ENCODE measurements at regions not wholly inside any gene's neighbourhood (a gene's known extent, or its start where the extent isn't known, plus 50 kb on each side); places are given as distances from the start of the nearest gene placed in this dataset.

DNA sequence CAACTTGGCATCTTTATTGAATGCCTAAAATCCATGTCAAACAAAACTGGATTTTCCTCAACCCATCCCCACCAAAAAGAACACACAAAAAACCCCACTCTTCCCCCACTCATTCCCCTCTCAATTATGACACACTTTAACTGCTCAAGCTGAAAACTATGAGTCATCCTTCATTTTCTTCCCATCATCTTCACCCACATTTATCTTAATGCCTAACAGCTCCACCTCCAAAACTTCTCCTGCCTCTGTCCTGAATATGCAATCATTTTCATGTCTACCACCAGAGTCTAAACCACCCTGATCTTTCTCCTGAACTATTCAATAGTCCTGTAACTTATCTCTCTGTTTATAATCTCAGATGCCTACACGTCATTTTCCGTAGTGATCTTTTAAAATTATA lies 239.7 kb downstream of the BCAT1 start (continued):
- TF ChIP-seq ZEB2 (IDR thresholded peaks at IDR 0.05) (peak; percentile 14; the same call in 1 of the 2 replicates), SMARCC2 (IDR thresholded peaks at IDR 0.05; ENCODE audit: low read depth) (peak; percentile 42; the same call in 1 of the 2 replicates), NFE2 (IDR thresholded peaks at IDR 0.05; ENCODE audit: low read depth) (peak; percentile 75), KDM2B (CRISPR knock-in tag; IDR thresholded peaks at IDR 0.05) (no peak), DPF2 (IDR thresholded peaks at IDR 0.05) (peak; percentile 92), EHMT2 (IDR thresholded peaks at IDR 0.05) (peak; percentile 19; the same call in 1 of the 2 replicates)
- TF ChIP-seq, protein P1, sequence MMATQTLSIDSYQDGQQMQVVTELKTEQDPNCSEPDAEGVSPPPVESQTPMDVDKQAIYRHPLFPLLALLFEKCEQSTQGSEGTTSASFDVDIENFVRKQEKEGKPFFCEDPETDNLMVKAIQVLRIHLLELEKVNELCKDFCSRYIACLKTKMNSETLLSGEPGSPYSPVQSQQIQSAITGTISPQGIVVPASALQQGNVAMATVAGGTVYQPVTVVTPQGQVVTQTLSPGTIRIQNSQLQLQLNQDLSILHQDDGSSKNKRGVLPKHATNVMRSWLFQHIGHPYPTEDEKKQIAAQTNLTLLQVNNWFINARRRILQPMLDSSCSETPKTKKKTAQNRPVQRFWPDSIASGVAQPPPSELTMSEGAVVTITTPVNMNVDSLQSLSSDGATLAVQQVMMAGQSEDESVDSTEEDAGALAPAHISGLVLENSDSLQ (IDR thresholded peaks at IDR 0.05): peak; percentile 57

DNA sequence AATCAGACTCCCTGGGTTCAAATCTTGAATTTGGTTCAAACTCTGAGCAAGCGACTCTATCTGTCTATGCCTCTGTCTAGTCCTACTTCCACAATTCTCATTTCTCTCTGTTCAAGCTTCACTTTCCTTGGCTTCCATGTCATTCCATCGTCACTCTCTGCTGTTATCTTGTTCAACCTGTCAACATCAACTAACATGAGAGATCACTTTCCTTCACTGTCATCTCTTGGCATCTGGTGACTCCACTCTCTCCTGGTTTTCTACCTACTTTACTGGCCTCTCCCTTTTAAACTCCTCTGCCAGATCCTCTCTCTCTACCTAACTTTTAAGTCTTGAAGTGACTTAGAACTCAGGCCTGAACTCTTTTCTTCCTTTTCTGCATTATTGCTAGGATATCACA lies 240.2 kb downstream of the BCAT1 start:
- H4K20me1 ChIP-seq (replicated peaks; ENCODE audit: control insufficient read depth, insufficient read depth, low read length): no peaks in the 10 kb centered on the region
- H2AFZ ChIP-seq (ENCODE audit: low read depth, low read length): peak overlapping the region; percentile 27
- FAIRE-seq (peak; percentile 44), DNase-seq (ENCODE audit: extremely low read depth in 1 of 4, low spot score in 3 of 4) (peak; percentile 35 to 57 (median 42)), ATAC-seq (peak; percentile 45)
- POLR2A ChIA-PET: interaction anchor here (0.7 kb wide), 1 partner anchor 11 kb away, joined by 3 read pairs; no protein-coding TSS in a partner anchor
- peak overlapping the region; percentile 2; the same call in 1 of the 2 replicates for H3K4me2 ChIP-seq (ENCODE audit: insufficient read depth, low read length)
- H3K4me3 ChIP-seq: no peak overlapping the region
- in situ Hi-C loops (cut with MboI) (no loop called here), intact Hi-C loops (cut with micrococcal nuclease) (no loop called here)
- no peaks in the 10 kb centered on the region for H3K9me1 ChIP-seq (ENCODE audit: control insufficient read depth, insufficient read depth, low read length)
- no peaks in the 10 kb centered on the region for H3K9me3 ChIP-seq (replicated peaks; ENCODE audit: control insufficient read depth, insufficient read depth, low read depth, low read length)
- H3K4me1 ChIP-seq (replicated peaks in 1 of 2; ENCODE audit: control insufficient read depth in 2 of 2, insufficient read depth in 2 of 2, low read length in 2 of 2): peaks cover 0 to 22% of the 10 kb centered on the region in 2 experiments; a peak in 3 of 5 replicates
- peak overlapping the region; percentile 55; the same call in 2 of the 3 replicates for H3K27ac ChIP-seq (ENCODE audit: extremely low read depth, low read depth, low read length)
- H3K9ac ChIP-seq (ENCODE audit: insufficient read depth in 1 of 2, low read depth in 2 of 2, low read length in 2 of 2): no peak overlapping the region
- no peaks in the 10 kb centered on the region for H3K27me3 ChIP-seq (ENCODE audit: control insufficient read depth in 2 of 2, insufficient read depth in 2 of 2, low read length in 2 of 2)
- no peaks in the 10 kb centered on the region for H3K79me2 ChIP-seq (ENCODE audit: control insufficient read depth, insufficient read depth, low read length)
- H3K36me3 ChIP-seq (ENCODE audit: control insufficient read depth, insufficient read depth, low read length): no peaks in the 10 kb centered on the region
- no TSS peak for BruUV-seq (replicated peaks)
- CTCF ChIA-PET (ENCODE audit: low intra/inter-chr PET ratio): no interaction called here
- WGBS (ENCODE audit: insufficient coverage, low coverage, missing lambda C conversion rate): 0% methylated on average over 2 of the region's 2 CpGs
- TF ChIP-seq ZNF696 (CRISPR knock-in tag; conservative IDR thresholded peaks at IDR 0.05) (no peak), FOXM1 (IDR thresholded peaks at IDR 0.05; ENCODE audit: low read depth) (peak; percentile 30; the same call in 1 of the 2 replicates), FOXM1 (CRISPR knock-in tag; IDR thresholded peaks at IDR 0.05; ENCODE audit: low read depth) (no peak), RCOR1 (IDR thresholded peaks at IDR 0.05; ENCODE audit: borderline replicate concordance in 1 of 2, low read depth in 2 of 2, low read length in 2 of 2) (peak in 1 of 2 experiments; percentile 67; a peak in 1 of 4 replicates), BCOR (IDR thresholded peaks at IDR 0.05) (0 out of 2 replicates have a peak, but pooled peaks have one; percentile 24), TRIM24 (IDR thresholded peaks at IDR 0.05) (peak; percentile 33 to 44; a peak in 3 of 4 replicates), LEF1 (IDR thresholded peaks at IDR 0.05) (peak; percentile 77), FOXP1 (CRISPR knock-in tag; IDR thresholded peaks at IDR 0.05) (no peak), DPF2 (IDR thresholded peaks at IDR 0.05) (0 out of 2 replicates have a peak, but pooled peaks have one; percentile 55), E2F8 (IDR thresholded peaks at IDR 0.05; ENCODE audit: low read depth, partially characterized antibody) (no peak), ARHGAP35 (IDR thresholded peaks at IDR 0.05; ENCODE audit: partially characterized antibody) (peak; percentile 96)
